GM21390 (cell line): ENCODE measurements at regions not wholly inside any gene's neighbourhood (a gene's known extent, or its start where the extent isn't known, plus 50 kb on each side); places are given as distances from the start of the nearest gene placed in this dataset.

Experiments used
- ATAC-seq: cut with Tn5 transposase; IDR thresholded peaks from one replicate; pipeline ENCODE4 v1.9.1; 2021; ENCODE audit not compliant: unreplicated experiment

DNA sequence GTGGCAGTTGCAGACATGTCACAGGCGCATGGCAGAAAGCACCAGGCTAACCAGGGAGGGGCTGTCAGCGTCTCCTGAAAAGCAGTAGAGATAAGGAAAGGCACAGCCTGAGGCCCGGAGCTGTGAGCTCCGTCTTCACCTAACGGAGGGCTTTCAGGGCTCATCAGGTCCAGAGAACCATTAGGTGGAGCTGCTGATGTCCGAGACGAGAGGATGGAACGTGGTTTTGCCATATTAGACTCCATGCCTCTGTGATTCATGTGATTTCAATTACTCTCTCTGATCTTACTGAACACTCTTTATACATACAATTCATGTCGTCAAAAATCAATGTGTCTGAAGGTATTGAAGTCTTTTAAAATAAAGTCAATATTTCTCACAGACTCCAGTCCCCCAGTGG, 120.3 kb upstream of the RAB6C start:
- ATAC-seq: no peak

DNA sequence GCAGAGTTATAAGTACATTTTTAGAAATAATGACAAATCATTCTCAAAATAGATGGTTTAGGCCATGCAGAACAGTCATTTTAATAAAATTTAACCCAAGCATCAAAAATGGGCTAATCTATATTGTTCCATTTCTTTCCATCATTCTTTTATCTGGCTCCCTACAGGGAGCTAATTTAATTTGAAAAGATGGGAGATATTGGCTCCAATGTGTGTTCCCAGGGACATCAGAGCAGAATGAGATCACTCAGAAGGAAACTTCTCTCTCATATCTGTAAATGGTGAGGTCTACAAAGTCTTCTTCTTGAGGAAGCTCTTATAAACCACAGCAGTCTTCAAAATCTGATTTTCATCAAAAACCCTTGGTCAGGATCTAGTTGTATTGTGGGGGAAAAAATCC, 119.4 kb upstream of the RAB6C start:
- ATAC-seq: no peak

DNA sequence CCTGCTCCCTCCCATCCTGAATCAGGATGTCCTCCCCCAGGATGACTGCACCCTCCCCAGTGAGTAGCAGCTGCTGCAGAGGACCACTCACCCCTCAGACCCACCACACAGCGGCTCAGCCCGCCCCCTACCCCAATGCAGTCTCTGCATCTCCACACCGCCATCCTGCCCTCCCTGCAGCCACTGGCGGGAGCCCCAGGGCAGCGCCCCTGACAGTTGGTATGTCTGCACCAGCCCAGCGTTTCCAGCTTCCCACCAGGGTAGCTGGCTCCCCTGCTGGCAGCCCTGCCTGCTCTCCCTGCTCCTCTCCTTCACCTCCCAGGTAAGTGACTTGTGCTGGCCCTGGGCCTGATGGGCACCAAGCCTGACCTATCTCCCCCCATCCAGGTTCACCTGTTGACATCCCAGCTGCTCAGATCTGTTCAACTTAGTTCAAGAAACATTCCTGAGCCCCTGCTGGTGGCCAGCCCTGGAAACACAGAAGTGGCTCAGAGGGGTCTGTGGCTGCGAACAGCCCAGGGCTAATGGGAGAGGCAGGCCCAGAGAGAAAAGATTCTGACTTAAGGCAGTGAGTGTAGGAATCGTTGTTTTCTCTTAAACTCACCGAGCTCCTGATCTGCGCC, 117.7 kb upstream of the RAB6C start:
- ATAC-seq: no peak

DNA sequence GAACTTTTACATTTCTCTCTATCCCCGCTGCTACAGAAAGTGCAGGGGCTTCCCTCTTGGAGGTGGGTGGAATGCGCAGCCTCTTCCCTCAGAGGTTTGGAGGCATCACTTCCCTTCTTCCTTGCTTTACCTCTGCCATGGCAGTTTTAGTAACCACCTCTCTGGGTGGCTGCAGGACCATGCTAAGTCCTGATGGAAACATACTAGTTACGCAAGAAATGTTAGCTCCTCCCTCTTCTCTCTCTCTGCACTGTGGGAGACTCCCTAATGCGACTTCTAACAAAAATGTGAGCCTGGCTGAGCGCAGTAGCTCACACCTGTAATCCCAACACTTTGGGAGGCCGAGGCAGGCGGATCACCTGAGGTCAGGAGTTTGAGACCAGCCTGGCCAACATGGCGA, 116.8 kb upstream of the RAB6C start:
- ATAC-seq: no peak

DNA sequence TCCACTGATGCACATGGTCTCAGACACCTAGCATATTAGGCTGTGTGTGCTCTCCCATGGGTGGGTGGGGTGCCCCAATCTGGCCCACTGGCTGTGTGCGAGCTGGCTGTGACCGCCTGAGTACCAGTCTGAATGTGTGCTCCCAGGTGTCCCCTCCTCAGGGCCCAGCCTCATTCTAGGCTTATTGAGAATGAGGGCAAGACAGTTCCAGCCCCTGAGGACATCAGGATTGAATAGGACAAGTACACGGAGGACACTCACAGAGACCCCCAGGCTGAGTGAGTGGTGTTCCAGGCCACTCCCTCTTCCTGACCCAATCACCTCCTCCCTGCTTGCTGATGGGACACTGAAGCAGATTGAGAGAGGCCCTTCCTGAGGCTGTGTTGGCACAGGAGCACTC, 116.1 kb upstream of the RAB6C start:
- ATAC-seq: no peak

- ATAC-seq: no peak
Observed at GRCh38 chr2:129864719-129865118, 114.7 kb upstream of the RAB6C start.

DNA sequence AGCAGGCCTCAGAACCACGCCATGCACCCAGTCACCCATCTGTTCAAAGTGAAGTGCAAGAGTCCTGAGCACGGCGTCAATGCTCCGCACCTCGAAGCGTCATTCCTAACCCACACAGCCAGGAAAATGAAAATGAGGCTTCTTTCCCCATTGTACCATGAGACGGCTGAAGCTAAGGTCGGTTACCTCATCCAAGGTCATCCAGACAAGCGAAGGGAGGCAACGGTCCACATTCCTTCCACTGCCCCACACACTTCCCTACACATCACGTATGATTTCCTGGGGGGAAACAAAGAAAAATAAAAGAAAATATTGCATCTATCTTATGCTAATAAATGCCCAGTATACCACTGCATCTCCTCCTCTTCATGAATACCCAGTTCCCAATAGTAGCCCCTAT, 113.5 kb upstream of the RAB6C start:
- ATAC-seq: no peak

DNA sequence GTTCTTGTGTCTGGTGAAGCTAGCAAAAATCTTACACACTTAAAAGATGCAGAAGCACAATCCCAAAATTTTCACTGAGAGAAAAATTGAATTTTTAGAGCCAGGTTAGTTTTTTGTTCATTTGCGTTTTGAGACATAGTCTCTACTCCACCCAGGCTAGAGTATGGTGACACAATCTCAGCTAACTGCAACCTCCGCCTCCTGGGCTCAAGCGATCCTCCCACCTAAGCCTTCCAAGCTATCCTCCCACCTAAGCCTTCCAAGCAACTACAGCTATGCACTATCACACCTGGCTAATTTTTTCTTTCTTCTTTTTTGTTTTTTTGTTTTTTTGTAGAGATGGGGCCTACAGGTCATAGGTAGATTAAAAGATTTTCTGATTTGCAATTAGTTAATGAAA, 113.1 kb upstream of the RAB6C start:
- no peak for ATAC-seq

DNA sequence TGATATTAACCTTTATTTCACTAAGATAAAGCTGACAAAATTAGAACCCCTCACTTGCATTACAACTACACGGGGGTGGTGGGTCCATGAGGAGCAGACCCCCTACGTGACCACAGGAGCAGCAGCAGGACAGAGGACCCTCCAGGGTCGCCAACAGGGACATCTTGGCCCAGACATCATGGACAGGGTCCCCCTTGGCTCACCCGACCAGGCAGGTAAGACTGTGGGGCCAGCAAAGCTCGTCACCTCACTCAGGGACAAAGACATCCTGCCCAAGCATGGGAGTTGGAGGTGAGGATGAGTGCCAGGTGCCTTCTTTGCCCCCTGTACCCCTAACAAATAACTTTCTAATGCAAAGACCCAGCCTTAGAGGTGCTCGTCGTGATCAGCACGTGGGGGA, 111.3 kb upstream of the RAB6C start:
- no peak for ATAC-seq

GRCh38 chr2:129870685-129871241, 108.7 kb upstream of the RAB6C start:
- no peak for ATAC-seq

- no peak for ATAC-seq
Observed at GRCh38 chr2:129872446-129872845, 107.0 kb upstream of the RAB6C start.

DNA sequence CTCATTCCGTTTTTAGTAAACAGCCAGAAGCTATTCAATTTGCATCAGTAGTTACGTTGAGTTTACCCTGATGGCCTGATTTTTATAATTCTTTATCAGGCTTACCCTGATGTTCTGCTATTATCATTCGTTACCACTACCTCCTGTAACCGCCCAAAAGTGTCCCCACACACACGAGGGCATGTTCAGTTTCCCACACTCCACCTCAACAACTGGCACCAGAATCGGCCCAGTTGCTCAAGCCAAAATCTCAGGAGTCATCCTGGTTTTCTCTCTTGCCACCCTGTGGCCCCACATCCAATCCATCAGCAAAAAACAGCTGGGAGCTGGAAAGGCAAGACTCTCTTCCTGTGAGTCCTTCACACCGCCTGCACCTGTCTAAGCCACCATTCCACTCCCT, 102.9 kb upstream of the RAB6C start:
- no peak for ATAC-seq

DNA sequence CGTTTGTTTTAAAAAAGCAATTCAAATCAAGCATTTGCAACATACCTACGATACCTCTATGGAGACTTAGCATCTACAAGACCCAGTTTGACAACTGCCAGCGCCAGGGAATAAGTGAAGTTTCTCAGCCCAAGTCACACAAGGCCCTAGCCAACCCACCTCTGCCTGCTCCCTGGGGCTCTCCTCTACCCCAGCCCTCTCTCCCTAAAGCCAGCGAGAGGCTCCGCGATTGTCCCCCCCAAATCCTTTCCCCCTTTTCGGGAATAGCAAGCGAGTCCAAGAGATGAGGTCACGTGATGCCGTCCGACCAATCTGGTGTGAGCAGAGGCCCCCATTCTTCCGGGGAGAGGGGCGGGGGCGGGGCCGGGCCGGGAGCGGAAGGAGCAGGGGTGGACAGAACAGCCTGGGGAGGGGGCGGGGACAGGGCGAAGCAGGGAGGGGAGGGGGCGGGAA, 102.2 kb upstream of the RAB6C start:
- peak; percentile 74 for ATAC-seq

GRCh38 chr2:129877795-129878775, 101.4 kb upstream of the RAB6C start:
- peak; percentile 17 for ATAC-seq

DNA sequence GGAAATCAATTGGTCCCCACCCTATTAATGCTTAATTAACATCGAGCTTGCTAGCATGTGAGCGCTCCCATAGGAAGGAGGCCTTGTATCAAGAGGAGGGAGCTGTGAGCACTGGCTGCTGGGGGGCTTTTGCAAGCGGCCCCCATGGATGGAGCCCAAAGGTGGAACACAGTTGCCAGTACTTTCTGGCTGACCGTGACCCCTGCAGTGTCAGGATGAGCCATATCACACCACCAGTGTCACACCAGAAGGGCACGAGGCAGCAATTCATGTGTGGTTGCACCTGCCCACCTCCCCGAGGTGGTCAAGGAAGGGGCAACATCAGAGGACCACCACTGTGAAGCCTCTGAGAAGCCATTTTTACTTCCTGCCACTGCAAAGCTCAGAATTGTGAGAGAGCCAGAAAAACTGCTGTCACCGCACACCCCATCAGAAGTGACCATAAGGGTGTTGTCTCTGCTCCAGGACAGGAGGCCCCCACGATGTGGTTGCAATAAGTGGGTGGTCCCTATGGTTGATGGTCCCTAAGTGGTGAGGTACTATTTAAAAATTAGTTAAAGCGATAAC, 99.8 kb upstream of the RAB6C start:
- ATAC-seq: no peak

GRCh38 chr2:129880309-129880708, 99.2 kb upstream of the RAB6C start:
- no peak for ATAC-seq

GRCh38 chr2:129880971-129881370, 98.5 kb upstream of the RAB6C start:
- no peak for ATAC-seq

DNA sequence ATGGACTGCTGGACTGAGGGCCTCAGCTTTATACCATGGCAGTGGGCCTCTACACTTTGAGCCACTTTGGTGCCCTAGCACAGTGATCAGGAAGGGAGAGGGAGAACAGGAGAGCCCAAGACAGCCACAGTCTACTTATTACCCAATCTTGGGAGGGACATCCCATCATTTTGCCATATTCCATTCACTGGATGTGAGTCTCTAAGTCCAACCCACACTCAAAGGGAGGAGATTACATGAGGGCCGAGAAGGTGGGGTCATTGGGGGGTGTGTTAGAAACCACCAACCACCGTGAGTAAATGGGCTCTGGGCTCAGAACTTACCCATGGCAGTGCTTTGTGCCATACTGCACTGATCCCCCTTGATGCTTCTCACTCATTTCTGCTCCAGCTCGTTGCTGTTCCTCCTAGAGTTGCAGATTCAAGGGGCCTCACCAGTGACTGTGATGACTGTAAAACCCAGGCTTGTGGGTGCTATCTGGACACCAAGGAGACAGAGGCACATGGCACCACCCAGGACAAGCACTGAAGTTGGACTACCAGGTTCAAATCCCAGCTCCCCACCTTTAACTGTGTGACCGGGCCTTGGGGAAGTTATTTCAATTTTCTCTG, 97.6 kb upstream of the RAB6C start:
- ATAC-seq: no peak

DNA sequence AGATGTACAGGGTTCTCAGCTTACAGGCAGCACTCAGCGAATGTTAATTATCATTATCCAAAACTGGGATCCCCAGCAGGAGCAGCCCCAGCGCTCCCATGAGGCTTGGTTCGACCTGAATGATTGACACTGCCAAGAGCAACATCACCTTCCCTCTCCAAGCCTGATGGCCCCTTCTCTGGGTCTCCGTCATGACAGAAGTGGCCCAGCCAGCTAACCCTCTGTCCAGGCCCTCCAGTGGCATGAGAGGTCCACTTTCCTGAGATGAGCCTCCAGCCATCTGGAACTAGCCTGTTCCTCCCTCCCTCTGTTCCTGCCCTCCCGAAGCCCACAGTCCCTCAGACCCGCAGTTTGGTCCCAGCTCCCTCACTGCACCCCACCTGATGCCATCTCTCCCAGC, 97.0 kb upstream of the RAB6C start:
- no peak for ATAC-seq

- ATAC-seq: no peak
Observed at GRCh38 chr2:129883121-129883520, 96.3 kb upstream of the RAB6C start.

GRCh38 chr2:129884221-129884786, 95.2 kb upstream of the RAB6C start:
- ATAC-seq: no peak
